ENCODE measurements at regions not wholly inside any gene's neighbourhood (a gene's known extent, or its start where the extent isn't known, plus 50 kb on each side); places are given as distances from the start of the nearest gene placed in this dataset.

- TF ChIP-seq POLR2A (IDR thresholded peaks at IDR 0.05; ENCODE audit: low read depth, low read length) (no peak), POU2F2 (IDR thresholded peaks at IDR 0.05; ENCODE audit: low read depth, low read length) (no peak), SPI1 (IDR thresholded peaks at IDR 0.05; ENCODE audit: low read depth, low read length) (no peak), POLR2AphosphoS5 (IDR thresholded peaks at IDR 0.05; ENCODE audit: low read depth, low read length) (no peak), TAF1 (IDR thresholded peaks at IDR 0.05; ENCODE audit: low read depth, low read length) (no peak), PAX5 (IDR thresholded peaks at IDR 0.05; ENCODE audit: insufficient read depth, low read length, severe bottlenecking) (no peak)
- FAIRE-seq (no peak), DNase-seq (ENCODE audit: insufficient read length, low spot score) (no peak)
Measured at GRCh38 chr16:9593440-9593839, 502.0 kb downstream of the HAPSTR1 start.

GRCh38 chr16:9594047-9594446 lies 502.6 kb downstream of the HAPSTR1 start:
- no peak for DNase-seq (ENCODE audit: insufficient read length, low spot score)
- TF ChIP-seq POU2F2 (IDR thresholded peaks at IDR 0.05; ENCODE audit: low read depth, low read length) (no peak), TAF1 (IDR thresholded peaks at IDR 0.05; ENCODE audit: low read depth, low read length) (no peak), POLR2A (IDR thresholded peaks at IDR 0.05; ENCODE audit: low read depth, low read length) (no peak), PAX5 (IDR thresholded peaks at IDR 0.05; ENCODE audit: insufficient read depth, low read length, severe bottlenecking) (no peak), POLR2AphosphoS5 (IDR thresholded peaks at IDR 0.05; ENCODE audit: low read depth, low read length) (no peak), SPI1 (IDR thresholded peaks at IDR 0.05; ENCODE audit: low read depth, low read length) (no peak)
- FAIRE-seq = no peak

- FAIRE-seq = no peak
- TF ChIP-seq SPI1 (IDR thresholded peaks at IDR 0.05; ENCODE audit: low read depth, low read length) = no peak
- TF ChIP-seq PAX5 (IDR thresholded peaks at IDR 0.05; ENCODE audit: insufficient read depth, low read length, severe bottlenecking) = no peak
- no peak for TF ChIP-seq POU2F2 (IDR thresholded peaks at IDR 0.05; ENCODE audit: low read depth, low read length)
- no peak for TF ChIP-seq TAF1 (IDR thresholded peaks at IDR 0.05; ENCODE audit: low read depth, low read length)
- TF ChIP-seq POLR2AphosphoS5 (IDR thresholded peaks at IDR 0.05; ENCODE audit: low read depth, low read length) = no peak
- TF ChIP-seq POLR2A (IDR thresholded peaks at IDR 0.05; ENCODE audit: low read depth, low read length) = no peak
- no peak for DNase-seq (ENCODE audit: insufficient read length, low spot score)
Measured at GRCh38 chr16:9594946-9595345, 503.5 kb downstream of the HAPSTR1 start.

- DNase-seq (ENCODE audit: insufficient read length, low spot score) (no peak), FAIRE-seq (no peak)
- no peak for TF ChIP-seq PAX5 (IDR thresholded peaks at IDR 0.05; ENCODE audit: insufficient read depth, low read length, severe bottlenecking)
Measured at GRCh38 chr16:9595393-9595792, 503.9 kb downstream of the HAPSTR1 start.

GRCh38 chr16:9596788-9597187 lies 505.3 kb downstream of the HAPSTR1 start:
- DNase-seq (ENCODE audit: insufficient read length, low spot score) (no peak), FAIRE-seq (no peak)
- TF ChIP-seq SPI1 (IDR thresholded peaks at IDR 0.05; ENCODE audit: low read depth, low read length) = no peak
- no peak for TF ChIP-seq POU2F2 (IDR thresholded peaks at IDR 0.05; ENCODE audit: low read depth, low read length)

GRCh38 chr16:9597967-9598730 lies 506.7 kb downstream of the HAPSTR1 start:
- no peak for DNase-seq (ENCODE audit: insufficient read length, low spot score)
- no peak for TF ChIP-seq SPI1 (IDR thresholded peaks at IDR 0.05; ENCODE audit: low read depth, low read length)
- TF ChIP-seq POLR2A (IDR thresholded peaks at IDR 0.05; ENCODE audit: low read depth, low read length) = no peak
- no peak for TF ChIP-seq POU2F2 (IDR thresholded peaks at IDR 0.05; ENCODE audit: low read depth, low read length)
- TF ChIP-seq POLR2AphosphoS5 (IDR thresholded peaks at IDR 0.05; ENCODE audit: low read depth, low read length) = no peak
- no peak for FAIRE-seq

- TF ChIP-seq TAF1 (IDR thresholded peaks at IDR 0.05; ENCODE audit: low read depth, low read length) = no peak
- TF ChIP-seq PAX5 (IDR thresholded peaks at IDR 0.05; ENCODE audit: insufficient read depth, low read length, severe bottlenecking) = no peak
- TF ChIP-seq POLR2AphosphoS5 (IDR thresholded peaks at IDR 0.05; ENCODE audit: low read depth, low read length) = no peak
- no peak for TF ChIP-seq SPI1 (IDR thresholded peaks at IDR 0.05; ENCODE audit: low read depth, low read length)
- TF ChIP-seq POLR2A (IDR thresholded peaks at IDR 0.05; ENCODE audit: low read depth, low read length) = no peak
- no peak for TF ChIP-seq POU2F2 (IDR thresholded peaks at IDR 0.05; ENCODE audit: low read depth, low read length)
- DNase-seq (ENCODE audit: insufficient read length, low spot score) (no peak), FAIRE-seq (no peak)
Measured at GRCh38 chr16:9598731-9599083, 507.3 kb downstream of the HAPSTR1 start.

- TF ChIP-seq POLR2AphosphoS5 (IDR thresholded peaks at IDR 0.05; ENCODE audit: low read depth, low read length) = no peak
- no peak for TF ChIP-seq PAX5 (IDR thresholded peaks at IDR 0.05; ENCODE audit: insufficient read depth, low read length, severe bottlenecking)
- no peak for TF ChIP-seq POLR2A (IDR thresholded peaks at IDR 0.05; ENCODE audit: low read depth, low read length)
- no peak for TF ChIP-seq POU2F2 (IDR thresholded peaks at IDR 0.05; ENCODE audit: low read depth, low read length)
- TF ChIP-seq SPI1 (IDR thresholded peaks at IDR 0.05; ENCODE audit: low read depth, low read length) = no peak
- TF ChIP-seq TAF1 (IDR thresholded peaks at IDR 0.05; ENCODE audit: low read depth, low read length) = no peak
- DNase-seq (ENCODE audit: insufficient read length, low spot score) (no peak), FAIRE-seq (no peak)
Measured at GRCh38 chr16:9599415-9600120, 508.1 kb downstream of the HAPSTR1 start.

- TF ChIP-seq SPI1 (IDR thresholded peaks at IDR 0.05; ENCODE audit: low read depth, low read length) = no peak
- TF ChIP-seq POLR2A (IDR thresholded peaks at IDR 0.05; ENCODE audit: low read depth, low read length) = no peak
- TF ChIP-seq POLR2AphosphoS5 (IDR thresholded peaks at IDR 0.05; ENCODE audit: low read depth, low read length) = no peak
- TF ChIP-seq POU2F2 (IDR thresholded peaks at IDR 0.05; ENCODE audit: low read depth, low read length) = no peak
- FAIRE-seq (no peak), DNase-seq (ENCODE audit: insufficient read length, low spot score) (no peak)
Measured at GRCh38 chr16:9602189-9602588, 510.7 kb downstream of the HAPSTR1 start.

GRCh38 chr16:9603316-9603715 lies 511.9 kb downstream of the HAPSTR1 start:
- no peak for FAIRE-seq

More at GRCh38 chr16:9603316-9603715, 511.9 kb downstream of the HAPSTR1 start:
- TF ChIP-seq POLR2A (IDR thresholded peaks at IDR 0.05; ENCODE audit: low read depth, low read length) = no peak
- no peak for DNase-seq (ENCODE audit: insufficient read length, low spot score)

Measured in GM12891 (cell line).